ENCODE measurements at regions not wholly inside any gene's neighbourhood (a gene's known extent, or its start where the extent isn't known, plus 50 kb on each side); places are given as distances from the start of the nearest gene placed in this dataset.

DNA sequence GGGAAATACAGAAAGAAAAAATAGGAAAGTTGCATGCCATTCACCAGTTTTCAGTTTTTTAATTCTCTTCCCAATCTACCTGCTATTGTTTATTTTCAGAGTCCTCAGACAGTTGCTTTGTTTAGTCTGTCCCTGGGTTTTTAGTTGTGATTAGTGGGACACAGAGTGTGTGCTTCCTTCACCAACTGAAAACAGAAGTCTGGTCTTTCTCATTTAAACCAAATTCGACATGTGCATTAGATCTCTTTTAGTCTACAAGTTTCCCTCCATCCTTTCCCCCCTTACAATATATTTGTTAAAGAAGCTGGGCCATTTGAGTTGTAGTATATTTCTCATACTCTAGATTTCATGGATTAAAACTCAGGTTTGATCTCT is 58.7 kb upstream of the STMND1 start:
- TF ChIP-seq, protein P1, sequence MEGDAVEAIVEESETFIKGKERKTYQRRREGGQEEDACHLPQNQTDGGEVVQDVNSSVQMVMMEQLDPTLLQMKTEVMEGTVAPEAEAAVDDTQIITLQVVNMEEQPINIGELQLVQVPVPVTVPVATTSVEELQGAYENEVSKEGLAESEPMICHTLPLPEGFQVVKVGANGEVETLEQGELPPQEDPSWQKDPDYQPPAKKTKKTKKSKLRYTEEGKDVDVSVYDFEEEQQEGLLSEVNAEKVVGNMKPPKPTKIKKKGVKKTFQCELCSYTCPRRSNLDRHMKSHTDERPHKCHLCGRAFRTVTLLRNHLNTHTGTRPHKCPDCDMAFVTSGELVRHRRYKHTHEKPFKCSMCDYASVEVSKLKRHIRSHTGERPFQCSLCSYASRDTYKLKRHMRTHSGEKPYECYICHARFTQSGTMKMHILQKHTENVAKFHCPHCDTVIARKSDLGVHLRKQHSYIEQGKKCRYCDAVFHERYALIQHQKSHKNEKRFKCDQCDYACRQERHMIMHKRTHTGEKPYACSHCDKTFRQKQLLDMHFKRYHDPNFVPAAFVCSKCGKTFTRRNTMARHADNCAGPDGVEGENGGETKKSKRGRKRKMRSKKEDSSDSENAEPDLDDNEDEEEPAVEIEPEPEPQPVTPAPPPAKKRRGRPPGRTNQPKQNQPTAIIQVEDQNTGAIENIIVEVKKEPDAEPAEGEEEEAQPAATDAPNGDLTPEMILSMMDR (IDR thresholded peaks at IDR 0.05; ENCODE audit: low read depth, low read length, poor library complexity, severe bottlenecking): no peak
- no peak for TF ChIP-seq EZH2phosphoT487 (IDR thresholded peaks at IDR 0.05; ENCODE audit: borderline replicate concordance, low read length)
